OCI-LY1 (cell line): ENCODE measurements at regions not wholly inside any gene's neighbourhood (a gene's known extent, or its start where the extent isn't known, plus 50 kb on each side); places are given as distances from the start of the nearest gene placed in this dataset.

ENCODE experiments used
- H2AFZ ChIP-seq: fragments of 200-600 bp; sonication (generic), shearing (Covaris generic); 2 replicates; pipeline ENCODE4 v1.6.0; 2014; ENCODE audit warnings: antibody characterized with exemption, mild to moderate bottlenecking, low read length
- H3F3A ChIP-seq: fragments of 200-600 bp; sonication (generic), shearing (Covaris generic); 2 replicates; pipeline ENCODE4 v1.6.0; 2014; ENCODE audit warnings: mild to moderate bottlenecking, antibody characterized with exemption, low read length, moderate library complexity; ENCODE audit not compliant: insufficient read depth
- H3K27ac ChIP-seq: fragments of 200-600 bp; sonication (generic); 2 replicates; pipeline ENCODE4 v1.5.1; 2014; ENCODE audit warnings: low read length, mixed run types, mild to moderate bottlenecking, low read depth; ENCODE audit not compliant: poor library complexity, severe bottlenecking
- H3K27me3 ChIP-seq: fragments of 200-600 bp; sonication (generic); 2 replicates; pipeline ENCODE4 v1.6.0; 2014; ENCODE audit warnings: antibody characterized with exemption, mild to moderate bottlenecking, low read length, moderate library complexity; ENCODE audit not compliant: insufficient read depth
- H3K36me3 ChIP-seq: fragments of 200-600 bp; sonication (generic); 2 replicates; pipeline ENCODE4 v1.6.1; 2014; ENCODE audit warnings: mild to moderate bottlenecking, antibody characterized with exemption, low read length, moderate library complexity, mixed read lengths; ENCODE audit not compliant: insufficient read depth
- H3K4me1 ChIP-seq: fragments of 200-600 bp; sonication (generic); 2 replicates; pipeline ENCODE4 v1.5.1; 2014; ENCODE audit warnings: mild to moderate bottlenecking, low read length, moderate library complexity; ENCODE audit not compliant: insufficient read depth, severe bottlenecking
- H3K4me2 ChIP-seq: fragments of 200-600 bp; sonication (generic), shearing (Covaris generic); 2 replicates; pipeline ENCODE4 v1.6.1; 2014; ENCODE audit warnings: low read length
- H3K4me3 ChIP-seq: fragments of 200-600 bp; sonication (generic); 2 replicates; pipeline ENCODE4 v1.5.1; 2014; ENCODE audit warnings: low read length, low read depth, mild to moderate bottlenecking, mixed read lengths; ENCODE audit not compliant: poor library complexity, severe bottlenecking
- H3K79me2 ChIP-seq: fragments of 200-600 bp; shearing (Covaris generic); 2 replicates; pipeline ENCODE4 v1.6.1; 2016; ENCODE audit warnings: mixed run types, low read length, mixed read lengths; ENCODE audit not compliant: insufficient read depth
- H3K9ac ChIP-seq: fragments of 200-600 bp; sonication (generic), shearing (Covaris generic); 2 replicates; pipeline ENCODE4 v1.6.1; 2014; ENCODE audit warnings: mild to moderate bottlenecking, low read length, mixed read lengths
- H3K9me2 ChIP-seq: fragments of 200-600 bp; sonication (generic), shearing (Covaris generic); 2 replicates; pipeline ENCODE4 v1.6.1; 2014; ENCODE audit warnings: low read depth, mild to moderate bottlenecking, low read length, mixed read lengths
- H3K9me3 ChIP-seq: fragments of 200-600 bp; shearing (Covaris generic); 2 replicates; pipeline ENCODE4 v1.6.1; 2014; ENCODE audit warnings: low read length, mixed read lengths
- H4K20me1 ChIP-seq: fragments of 200-600 bp; sonication (generic), shearing (Covaris generic); 2 replicates; pipeline ENCODE4 v1.6.0; 2016; ENCODE audit warnings: mild to moderate bottlenecking, low read length; ENCODE audit not compliant: insufficient read depth
- CTCF ChIP-seq: fragments of 200-600 bp; sonication (generic), shearing (Covaris generic); IDR thresholded peaks from 2 replicates; pipeline ENCODE4 v1.5.1; 2017; ENCODE audit warnings: mild to moderate bottlenecking, antibody characterized with exemption, low read length, moderate library complexity, mixed read lengths
- EZH2 ChIP-seq: fragments of 200-600 bp; sonication (generic), shearing (Covaris generic); IDR thresholded peaks from 2 replicates; pipeline ENCODE4 v1.8.0; 2017; ENCODE audit warnings: borderline replicate concordance, mixed run types, mild to moderate bottlenecking, antibody characterized with exemption, low read length, moderate library complexity, mixed read lengths

- Histone ChIP-seq H3K9me2 (no peaks in the 10 kb centered on the region), H3K4me1 (peaks cover 4% of the 10 kb centered on the region), H4K20me1 (no peaks in the 10 kb centered on the region), H2AFZ (no peak overlapping the region), H3K4me3 (no peak overlapping the region), H3K79me2 (no peaks in the 10 kb centered on the region), H3F3A (no peaks in the 10 kb centered on the region), H3K27ac (no peak overlapping the region), H3K9me3 (no peaks in the 10 kb centered on the region), H3K27me3 (no peaks in the 10 kb centered on the region), H3K4me2 (no peak overlapping the region), H3K9ac (no peak overlapping the region), H3K36me3 (no peaks in the 10 kb centered on the region)
- TF ChIP-seq CTCF, result no peak
- no peak for TF ChIP-seq EZH2
Measured at GRCh38 chr5:89133129-89133528, 250.1 kb upstream of the MEF2C start.

GRCh38 chr5:89130851-89131250 is 247.9 kb upstream of the MEF2C start:
- Histone ChIP-seq H3K9me2 (no peaks in the 10 kb centered on the region), H3K9me3 (no peaks in the 10 kb centered on the region), H4K20me1 (no peaks in the 10 kb centered on the region), H3F3A (no peaks in the 10 kb centered on the region), H2AFZ (no peak overlapping the region), H3K4me3 (no peak overlapping the region), H3K27me3 (no peaks in the 10 kb centered on the region), H3K4me2 (no peak overlapping the region), H3K27ac (no peak overlapping the region), H3K36me3 (no peaks in the 10 kb centered on the region), H3K9ac (no peak overlapping the region), H3K4me1 (peaks cover 1% of the 10 kb centered on the region), H3K79me2 (no peaks in the 10 kb centered on the region)
- TF ChIP-seq EZH2 (no peak), CTCF (no peak)

GRCh38 chr5:89129941-89130340 is 247.0 kb upstream of the MEF2C start:
- H3K4me3 ChIP-seq, result no peak overlapping the region
- H3K9me3 ChIP-seq, result no peaks in the 10 kb centered on the region
- H3K9me2 ChIP-seq, result no peaks in the 10 kb centered on the region
- no peaks in the 10 kb centered on the region for H3F3A ChIP-seq
- TF ChIP-seq CTCF (no peak), EZH2 (no peak)
- H2AFZ ChIP-seq, result no peak overlapping the region
- H3K27me3 ChIP-seq, result no peaks in the 10 kb centered on the region
- H3K4me1 ChIP-seq, result no peaks in the 10 kb centered on the region
- no peak overlapping the region for H3K4me2 ChIP-seq
- no peaks in the 10 kb centered on the region for H3K36me3 ChIP-seq
- H3K27ac ChIP-seq, result no peak overlapping the region
- H4K20me1 ChIP-seq, result no peaks in the 10 kb centered on the region
- no peaks in the 10 kb centered on the region for H3K79me2 ChIP-seq
- no peak overlapping the region for H3K9ac ChIP-seq
